SK-N-SH (cell line): ENCODE measurements at regions not wholly inside any gene's neighbourhood (a gene's known extent, or its start where the extent isn't known, plus 50 kb on each side); places are given as distances from the start of the nearest gene placed in this dataset.

Source experiments
- EP300 ChIP-seq, 2 experiments: IDR thresholded peaks; 2 replicates each; pipeline versions ENCODE4 v1.4.0 to v1.6.1; 2012; ENCODE audit warnings: borderline replicate concordance in 1 of 2, low read depth in 1 of 2, low read length in 1 of 2
- EZH2phosphoT487 ChIP-seq: fragments of 200-600 bp; sonication (generic); IDR thresholded peaks from 2 replicates; pipeline ENCODE4 v1.6.1; 2017; ENCODE audit warnings: low read depth, mixed run types, mild to moderate bottlenecking, antibody characterized with exemption, moderate library complexity, borderline replicate concordance
- POLR2AphosphoS5 ChIP-seq: IDR thresholded peaks from 2 replicates; pipeline ENCODE4 v1.6.1; 2012; ENCODE audit warnings: low read depth, low read length
- RAD21 ChIP-seq: IDR thresholded peaks from 2 replicates; pipeline ENCODE4 v1.6.1; 2012; ENCODE audit warnings: mild to moderate bottlenecking, low read length
- TAF1 ChIP-seq: IDR thresholded peaks from 2 replicates; pipeline ENCODE4 v1.6.1; 2012; ENCODE audit warnings: low read depth, mild to moderate bottlenecking, low read length, moderate library complexity, borderline replicate concordance
- TF ChIP-seq, protein P1 (sequence below): IDR thresholded peaks from 2 replicates; pipeline ENCODE4 v1.6.1; 2012; ENCODE audit warnings: mild to moderate bottlenecking, low read depth, low read length, moderate library complexity

DNA sequence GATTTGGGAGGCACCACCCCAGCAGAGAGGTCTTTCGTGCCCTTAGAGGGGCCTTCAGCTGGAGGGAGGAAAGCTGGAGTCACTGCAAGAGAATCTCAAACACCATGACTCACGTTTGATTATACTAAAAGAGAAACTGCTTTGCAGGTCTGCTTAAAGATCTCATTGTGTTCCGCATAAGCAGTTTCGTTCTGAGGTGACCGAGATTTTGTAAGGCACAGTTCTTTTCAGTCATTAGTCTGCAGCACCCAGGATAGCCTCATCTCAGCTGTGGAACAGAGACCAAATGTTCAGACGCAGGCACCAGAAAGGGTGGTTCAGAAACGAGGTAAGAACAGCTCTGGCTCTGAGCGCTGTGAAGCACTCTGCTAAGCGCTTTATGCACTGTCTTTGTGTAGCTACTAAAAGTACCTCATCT lies 71.2 kb upstream of the GTF3A start:
- TF ChIP-seq EZH2phosphoT487 = no peak
- TF ChIP-seq, protein P1, sequence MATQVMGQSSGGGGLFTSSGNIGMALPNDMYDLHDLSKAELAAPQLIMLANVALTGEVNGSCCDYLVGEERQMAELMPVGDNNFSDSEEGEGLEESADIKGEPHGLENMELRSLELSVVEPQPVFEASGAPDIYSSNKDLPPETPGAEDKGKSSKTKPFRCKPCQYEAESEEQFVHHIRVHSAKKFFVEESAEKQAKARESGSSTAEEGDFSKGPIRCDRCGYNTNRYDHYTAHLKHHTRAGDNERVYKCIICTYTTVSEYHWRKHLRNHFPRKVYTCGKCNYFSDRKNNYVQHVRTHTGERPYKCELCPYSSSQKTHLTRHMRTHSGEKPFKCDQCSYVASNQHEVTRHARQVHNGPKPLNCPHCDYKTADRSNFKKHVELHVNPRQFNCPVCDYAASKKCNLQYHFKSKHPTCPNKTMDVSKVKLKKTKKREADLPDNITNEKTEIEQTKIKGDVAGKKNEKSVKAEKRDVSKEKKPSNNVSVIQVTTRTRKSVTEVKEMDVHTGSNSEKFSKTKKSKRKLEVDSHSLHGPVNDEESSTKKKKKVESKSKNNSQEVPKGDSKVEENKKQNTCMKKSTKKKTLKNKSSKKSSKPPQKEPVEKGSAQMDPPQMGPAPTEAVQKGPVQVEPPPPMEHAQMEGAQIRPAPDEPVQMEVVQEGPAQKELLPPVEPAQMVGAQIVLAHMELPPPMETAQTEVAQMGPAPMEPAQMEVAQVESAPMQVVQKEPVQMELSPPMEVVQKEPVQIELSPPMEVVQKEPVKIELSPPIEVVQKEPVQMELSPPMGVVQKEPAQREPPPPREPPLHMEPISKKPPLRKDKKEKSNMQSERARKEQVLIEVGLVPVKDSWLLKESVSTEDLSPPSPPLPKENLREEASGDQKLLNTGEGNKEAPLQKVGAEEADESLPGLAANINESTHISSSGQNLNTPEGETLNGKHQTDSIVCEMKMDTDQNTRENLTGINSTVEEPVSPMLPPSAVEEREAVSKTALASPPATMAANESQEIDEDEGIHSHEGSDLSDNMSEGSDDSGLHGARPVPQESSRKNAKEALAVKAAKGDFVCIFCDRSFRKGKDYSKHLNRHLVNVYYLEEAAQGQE = no peak
- TF ChIP-seq TAF1 = no peak
- TF ChIP-seq POLR2AphosphoS5 = no peak
- no peak for TF ChIP-seq EP300 (IDR thresholded peaks at IDR 0.05; ENCODE audit: borderline replicate concordance in 1 of 2, low read depth in 1 of 2, low read length in 1 of 2)
- no peak for TF ChIP-seq RAD21
